ENCODE measurements at regions not wholly inside any gene's neighbourhood (a gene's known extent, or its start where the extent isn't known, plus 50 kb on each side); places are given as distances from the start of the nearest gene placed in this dataset.

DNA sequence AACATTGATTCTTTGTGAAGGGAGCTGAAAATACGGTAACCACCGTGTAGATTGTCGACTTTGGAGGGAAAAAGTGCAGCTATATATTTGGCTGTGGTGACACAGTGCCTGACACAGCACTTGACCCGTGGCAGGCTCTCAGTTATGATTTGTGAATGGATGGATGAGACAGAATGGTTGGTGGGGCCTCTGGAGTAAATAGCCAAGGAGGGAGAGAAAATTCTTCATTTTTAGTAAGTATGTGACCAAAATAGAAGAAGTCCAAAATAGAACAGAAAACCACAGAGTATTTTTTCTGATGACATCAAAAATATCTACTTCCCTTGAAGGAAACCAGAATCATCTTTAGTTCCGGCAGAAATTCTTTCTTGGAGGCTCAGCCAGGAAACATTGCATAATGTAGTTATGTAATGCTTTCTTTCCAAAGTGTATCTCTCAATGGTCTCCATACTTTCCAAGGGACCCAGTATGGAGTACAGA, 82.0 kb upstream of the WSCD2 start:
- DNase-seq (ENCODE audit: low read depth, low spot score): no peak
- in situ Hi-C loops (cut with HindIII; ENCODE audit: low pct_unique_long_range_greater_than_20kb, low sequenced_read_pairs): no loop called here

GRCh38 chr12:108048686-108049085, 80.4 kb upstream of the WSCD2 start:
- no peak for DNase-seq (ENCODE audit: low read depth, low spot score)
- in situ Hi-C loops (cut with HindIII; ENCODE audit: low pct_unique_long_range_greater_than_20kb, low sequenced_read_pairs): no loop called here

DNA sequence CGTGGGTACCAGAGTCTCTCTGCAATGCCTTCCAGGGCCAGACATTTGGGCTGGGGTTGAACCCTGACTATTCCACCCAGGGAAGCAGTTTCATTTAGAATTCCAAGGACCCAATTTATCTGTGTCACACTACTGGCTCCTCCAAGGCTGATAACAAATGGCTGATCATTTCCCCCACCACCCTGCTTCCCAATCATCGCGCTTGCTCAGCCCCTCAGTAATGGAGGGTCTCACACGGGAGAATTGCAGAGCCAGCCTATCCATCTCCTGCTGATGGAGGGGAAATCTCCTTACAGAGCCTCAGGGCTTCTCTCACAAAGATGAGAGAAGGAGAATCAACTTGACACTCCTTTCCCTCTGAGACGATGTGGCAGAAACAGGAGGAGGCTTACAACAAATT, 78.4 kb upstream of the WSCD2 start:
- in situ Hi-C loops (cut with HindIII; ENCODE audit: low pct_unique_long_range_greater_than_20kb, low sequenced_read_pairs): no loop called here
- DNase-seq (ENCODE audit: low read depth, low spot score): no peak

DNA sequence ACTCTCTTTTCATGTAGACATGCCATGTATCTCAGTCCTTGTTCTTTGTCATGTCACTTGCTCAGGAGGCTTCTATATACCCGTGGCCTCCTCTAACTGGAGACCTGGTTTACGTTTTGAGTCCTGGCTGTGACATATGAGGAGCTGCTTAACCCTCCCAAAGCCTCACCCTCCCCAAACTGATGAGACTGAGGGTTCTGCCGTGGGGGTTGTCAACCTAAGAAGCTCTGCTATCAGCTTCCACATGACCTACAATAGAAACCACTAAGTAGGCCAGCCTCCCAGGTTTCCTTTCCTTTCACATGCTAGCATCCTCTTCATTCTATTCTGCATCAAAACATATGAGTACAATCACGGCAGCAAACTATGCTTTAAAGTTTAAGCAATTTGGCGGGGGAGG, 76.8 kb upstream of the WSCD2 start:
- no peak for DNase-seq (ENCODE audit: low read depth, low spot score)
- in situ Hi-C loops (cut with HindIII; ENCODE audit: low pct_unique_long_range_greater_than_20kb, low sequenced_read_pairs): no loop called here

DNA sequence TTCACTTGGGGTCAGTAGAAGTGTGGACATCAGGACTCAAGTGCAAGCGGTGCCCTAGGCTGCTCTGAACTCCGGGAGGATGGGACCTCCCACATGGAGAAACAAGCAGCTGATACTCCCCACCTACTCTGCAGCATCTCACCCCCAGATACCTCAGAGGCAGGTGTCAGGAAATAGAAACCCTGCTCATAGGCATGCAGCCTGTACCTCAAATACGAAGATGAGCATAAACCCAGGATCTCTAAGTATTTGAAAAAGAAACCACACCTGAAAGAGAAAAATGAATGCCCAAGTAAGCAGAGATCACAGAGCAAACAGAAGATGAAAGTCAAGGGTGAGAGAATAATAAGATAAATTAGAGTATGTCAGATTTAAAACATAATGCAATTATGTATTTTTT, 75.6 kb upstream of the WSCD2 start:
- in situ Hi-C loops (cut with HindIII; ENCODE audit: low pct_unique_long_range_greater_than_20kb, low sequenced_read_pairs): no loop called here

DNA sequence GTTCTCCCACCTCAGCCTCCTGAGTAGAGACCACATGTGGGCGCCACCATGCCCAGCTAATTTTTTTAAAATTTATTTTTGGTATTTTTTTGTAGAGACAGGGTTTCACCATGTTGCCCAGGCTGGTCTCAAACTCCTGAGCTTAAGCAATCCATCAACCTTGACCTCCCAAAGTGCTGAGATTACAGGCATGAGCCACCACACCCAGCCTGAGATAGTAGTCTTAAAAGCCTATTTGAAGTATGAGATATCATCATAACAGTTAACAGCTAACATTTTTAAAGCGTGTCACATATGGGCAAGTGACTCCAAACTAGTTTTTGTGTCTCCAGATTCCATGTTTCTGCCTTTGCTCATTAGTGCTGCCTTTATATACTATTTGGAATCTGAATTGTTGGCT, 74.6 kb upstream of the WSCD2 start:
- in situ Hi-C loops (cut with HindIII; ENCODE audit: low pct_unique_long_range_greater_than_20kb, low sequenced_read_pairs): no loop called here
- no peak for DNase-seq (ENCODE audit: low read depth, low spot score)

More for the DNA sequence above, 75.6 kb upstream of the WSCD2 start:
- no peak for DNase-seq (ENCODE audit: low read depth, low spot score)

- in situ Hi-C loops (cut with HindIII; ENCODE audit: low pct_unique_long_range_greater_than_20kb, low sequenced_read_pairs): no loop called here
Observed at GRCh38 chr12:108055141-108055540, 73.9 kb upstream of the WSCD2 start.

DNA sequence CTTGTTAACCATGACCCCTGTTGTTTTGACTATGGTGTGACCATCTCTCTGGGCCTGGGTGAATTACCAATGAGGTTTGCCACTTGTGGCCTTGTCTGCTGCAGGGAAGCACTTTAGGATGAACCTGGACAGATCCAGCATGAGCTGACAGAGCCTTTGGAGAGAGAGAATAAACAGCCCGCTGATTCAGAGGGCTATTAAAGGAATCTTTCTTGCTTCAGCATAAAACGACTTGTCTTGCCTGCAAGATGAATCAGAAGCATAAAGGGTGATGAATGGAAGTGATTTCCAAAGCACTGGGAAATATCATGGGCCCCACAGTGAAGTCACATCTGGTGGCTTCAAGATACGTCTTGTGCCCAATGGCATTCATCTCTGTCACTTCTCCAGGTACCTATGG, 69.0 kb upstream of the WSCD2 start:
- DNase-seq (ENCODE audit: low read depth, low spot score): no peak
- in situ Hi-C loops (cut with HindIII; ENCODE audit: low pct_unique_long_range_greater_than_20kb, low sequenced_read_pairs): no loop called here

More at GRCh38 chr12:108055141-108055540, 73.9 kb upstream of the WSCD2 start:
- no peak for DNase-seq (ENCODE audit: low read depth, low spot score)

- no peak for DNase-seq (ENCODE audit: low read depth, low spot score)
- in situ Hi-C loops (cut with HindIII; ENCODE audit: low pct_unique_long_range_greater_than_20kb, low sequenced_read_pairs): no loop called here
Observed at GRCh38 chr12:108060903-108061302, 68.2 kb upstream of the WSCD2 start.

GRCh38 chr12:108063192-108063591, 65.9 kb upstream of the WSCD2 start:
- peak; percentile 72 for DNase-seq (ENCODE audit: low read depth, low spot score)
- in situ Hi-C loops (cut with HindIII; ENCODE audit: low pct_unique_long_range_greater_than_20kb, low sequenced_read_pairs): no loop called here

- DNase-seq (ENCODE audit: low read depth, low spot score): no peak
- in situ Hi-C loops (cut with HindIII; ENCODE audit: low pct_unique_long_range_greater_than_20kb, low sequenced_read_pairs): no loop called here
Observed at GRCh38 chr12:108065069-108065468, 64.0 kb upstream of the WSCD2 start.

DNA sequence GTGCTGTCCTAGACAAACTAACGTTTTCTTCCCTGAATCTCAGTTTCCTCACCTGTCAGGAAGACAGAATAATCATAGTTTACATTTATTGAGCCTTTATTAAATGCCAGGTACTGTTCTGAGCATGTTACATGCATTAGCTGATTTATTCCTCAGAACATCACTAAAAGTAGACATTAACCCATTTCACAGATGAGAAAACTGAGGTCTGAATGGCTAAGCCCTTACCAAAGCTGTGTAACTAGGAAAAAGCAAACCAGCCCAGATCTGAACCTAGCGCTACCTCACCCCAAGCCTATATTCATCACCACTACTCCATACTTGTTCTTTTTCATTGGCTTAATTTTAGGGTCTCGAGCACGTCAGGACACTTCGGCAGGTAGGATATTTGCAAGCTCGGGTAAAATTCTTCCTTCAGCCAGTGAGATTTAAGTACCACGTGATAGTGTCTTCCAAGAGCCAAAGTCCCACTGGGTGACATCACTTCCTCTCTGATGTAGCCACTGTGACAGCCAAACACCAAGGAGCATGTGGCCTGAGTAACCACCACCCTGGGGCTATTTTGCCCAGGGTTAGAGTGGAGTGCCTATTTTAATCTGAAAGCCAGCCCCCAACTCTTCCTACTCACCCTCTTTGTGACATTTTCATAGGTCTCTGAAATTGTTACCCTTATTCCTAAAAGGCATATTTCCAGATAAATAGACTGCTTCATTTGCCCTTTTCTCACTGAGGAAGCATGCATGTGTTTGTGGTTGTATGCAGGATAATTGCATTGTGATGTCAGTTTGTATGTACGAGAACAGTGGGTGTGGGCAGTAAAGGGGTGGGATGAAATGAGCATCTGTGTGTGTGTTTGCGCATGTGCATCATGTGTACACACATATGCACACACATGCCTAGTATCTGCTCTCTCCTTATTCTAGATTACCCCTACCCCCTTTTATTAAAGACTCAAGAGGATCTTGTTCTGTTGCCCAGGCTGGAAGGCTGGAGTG, 62.2 kb upstream of the WSCD2 start:
- in situ Hi-C loops (cut with HindIII; ENCODE audit: low pct_unique_long_range_greater_than_20kb, low sequenced_read_pairs): no loop called here
- peak; percentile 24 for DNase-seq (ENCODE audit: low read depth, low spot score)

- no peak for DNase-seq (ENCODE audit: low read depth, low spot score)
- in situ Hi-C loops (cut with HindIII; ENCODE audit: low pct_unique_long_range_greater_than_20kb, low sequenced_read_pairs): no loop called here
Observed at GRCh38 chr12:108069651-108070165, 59.4 kb upstream of the WSCD2 start.

DNA sequence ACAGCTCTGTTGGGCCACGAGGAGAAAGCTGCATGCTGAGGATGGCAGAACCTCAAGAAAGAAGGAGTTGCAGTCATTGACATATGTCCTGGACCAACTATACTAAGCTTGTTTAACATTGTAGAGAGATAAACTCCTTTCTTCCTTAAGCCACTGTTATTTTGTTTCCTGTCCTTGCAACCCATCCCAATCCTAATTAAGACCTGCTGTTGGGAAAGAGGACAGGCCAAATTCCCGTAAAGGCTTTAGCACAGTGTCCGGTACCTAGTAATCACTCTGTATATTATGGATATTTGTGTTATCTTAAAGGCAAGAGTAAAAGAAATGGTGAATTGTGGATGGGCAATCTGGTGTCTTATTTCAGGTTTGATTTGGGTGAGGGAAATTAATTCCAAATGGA, 53.5 kb upstream of the WSCD2 start:
- in situ Hi-C loops (cut with HindIII; ENCODE audit: low pct_unique_long_range_greater_than_20kb, low sequenced_read_pairs): no loop called here
- DNase-seq (ENCODE audit: low read depth, low spot score): no peak

- in situ Hi-C loops (cut with HindIII; ENCODE audit: low pct_unique_long_range_greater_than_20kb, low sequenced_read_pairs): no loop called here
Observed at GRCh38 chr12:108076556-108076955, 52.5 kb upstream of the WSCD2 start.

DNA sequence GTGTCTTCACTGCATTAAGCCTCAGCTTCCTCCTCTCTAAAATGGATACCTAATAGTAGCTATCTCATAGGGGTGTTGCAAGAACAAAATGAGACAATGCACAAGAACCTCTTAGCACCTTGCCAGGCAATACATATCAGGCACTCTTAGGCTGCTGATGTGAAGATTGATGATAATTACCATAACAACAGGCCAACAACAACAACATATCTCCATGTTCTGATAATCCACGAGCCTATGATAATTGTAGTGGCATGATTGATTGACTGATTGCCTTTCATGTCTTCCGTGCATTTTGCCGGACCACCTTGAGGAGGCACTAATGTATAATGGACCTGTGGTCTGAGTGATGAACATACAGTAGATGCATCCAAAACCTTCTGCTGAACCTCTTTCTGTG, 50.7 kb upstream of the WSCD2 start:
- in situ Hi-C loops (cut with HindIII; ENCODE audit: low pct_unique_long_range_greater_than_20kb, low sequenced_read_pairs): no loop called here
- DNase-seq (ENCODE audit: low read depth, low spot score): no peak

More at GRCh38 chr12:108076556-108076955, 52.5 kb upstream of the WSCD2 start:
- no peak for DNase-seq (ENCODE audit: low read depth, low spot score)
